Cardiac muscle cell (in vitro differentiated cells and primary cell): ENCODE measurements at regions not wholly inside any gene's neighbourhood (a gene's known extent, or its start where the extent isn't known, plus 50 kb on each side); places are given as distances from the start of the nearest gene placed in this dataset.
"Not testable (repeated sequence)": the region's sequence is repeated elsewhere in the genome, so short reads cannot be mapped to it uniquely, and the experiment has no call there.

Source experiments
- DNase-seq, 2 donors: peaks; one replicate each; pipeline versions ENCODE4 v3.0.0 to v3.0.0-alpha.2; 2010 to 2017; ENCODE audit warnings: low read depth in 1 of 2, low spot score in 1 of 2
- H3K27ac ChIP-seq: fragments of 200-600 bp; sonication (generic); 2 replicates; pipeline ENCODE4 v1.5.1; 2016
- H3K27me3 ChIP-seq: fragments of 200-600 bp; sonication (generic); 2 replicates; pipeline ENCODE4 v1.6.0; 2016; ENCODE audit warnings: control low read depth
- H3K36me3 ChIP-seq: fragments of 200-600 bp; sonication (generic); 2 replicates; pipeline ENCODE4 v1.5.1; 2016; ENCODE audit warnings: control low read depth
- H3K4me1 ChIP-seq: fragments of 200-600 bp; sonication (generic); 2 replicates; pipeline ENCODE4 v1.8.1; 2017; ENCODE audit warnings: low read depth, mild to moderate bottlenecking, mixed run types
- H3K4me3 ChIP-seq: fragments of 200-600 bp; sonication (generic); 2 replicates; pipeline ENCODE4 v1.5.1; 2016; ENCODE audit warnings: mild to moderate bottlenecking
- H3K9me3 ChIP-seq: fragments of 200-600 bp; sonication (generic); 2 replicates; pipeline ENCODE4 v1.5.1; 2017; ENCODE audit warnings: low read depth, mild to moderate bottlenecking, control low read depth
- TF ChIP-seq, protein P1 (sequence below): IDR thresholded peaks from 2 replicates; pipeline ENCODE4 v1.5.1; 2012; ENCODE audit warnings: low read depth, mild to moderate bottlenecking, low read length

- H3K27me3 ChIP-seq = peaks cover 14% of the 10 kb centered on the region
- TF ChIP-seq, protein P1, sequence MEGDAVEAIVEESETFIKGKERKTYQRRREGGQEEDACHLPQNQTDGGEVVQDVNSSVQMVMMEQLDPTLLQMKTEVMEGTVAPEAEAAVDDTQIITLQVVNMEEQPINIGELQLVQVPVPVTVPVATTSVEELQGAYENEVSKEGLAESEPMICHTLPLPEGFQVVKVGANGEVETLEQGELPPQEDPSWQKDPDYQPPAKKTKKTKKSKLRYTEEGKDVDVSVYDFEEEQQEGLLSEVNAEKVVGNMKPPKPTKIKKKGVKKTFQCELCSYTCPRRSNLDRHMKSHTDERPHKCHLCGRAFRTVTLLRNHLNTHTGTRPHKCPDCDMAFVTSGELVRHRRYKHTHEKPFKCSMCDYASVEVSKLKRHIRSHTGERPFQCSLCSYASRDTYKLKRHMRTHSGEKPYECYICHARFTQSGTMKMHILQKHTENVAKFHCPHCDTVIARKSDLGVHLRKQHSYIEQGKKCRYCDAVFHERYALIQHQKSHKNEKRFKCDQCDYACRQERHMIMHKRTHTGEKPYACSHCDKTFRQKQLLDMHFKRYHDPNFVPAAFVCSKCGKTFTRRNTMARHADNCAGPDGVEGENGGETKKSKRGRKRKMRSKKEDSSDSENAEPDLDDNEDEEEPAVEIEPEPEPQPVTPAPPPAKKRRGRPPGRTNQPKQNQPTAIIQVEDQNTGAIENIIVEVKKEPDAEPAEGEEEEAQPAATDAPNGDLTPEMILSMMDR = no peak
Observed at GRCh38 chr1:58231204-58231603, 315.3 kb downstream of the OMA1 start.

DNA sequence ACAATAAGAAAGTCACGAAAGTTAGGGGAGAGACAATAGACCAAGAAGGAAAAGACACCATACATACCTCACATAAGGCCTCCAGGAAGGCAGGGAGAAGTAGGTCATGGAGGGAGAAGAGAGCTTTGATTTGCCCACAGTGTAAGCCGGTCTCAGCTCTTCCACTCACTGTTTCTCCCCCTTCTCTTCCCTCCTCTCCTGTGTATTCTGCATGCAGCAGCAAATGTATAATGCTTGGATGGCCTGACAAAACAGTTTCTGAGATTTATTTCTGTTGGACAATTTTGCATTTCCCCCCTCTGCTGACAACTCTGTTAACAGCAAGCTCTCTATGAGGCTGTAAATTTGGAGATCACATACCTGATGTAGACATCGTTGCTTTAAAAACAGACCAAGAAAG, 318.9 kb downstream of the OMA1 start:
- Histone ChIP-seq H3K4me3 (no peak overlapping the region), H3K4me1 (no peaks in the 10 kb centered on the region), H3K9me3 (no peaks in the 10 kb centered on the region), H3K27ac (no peak overlapping the region), H3K27me3 (peaks cover 9% of the 10 kb centered on the region), H3K36me3 (no peaks in the 10 kb centered on the region)
- TF ChIP-seq, protein P1 = no peak
- no peak for DNase-seq

More at GRCh38 chr1:58231204-58231603, 315.3 kb downstream of the OMA1 start:
- DNase-seq = no peak
- H3K27ac ChIP-seq = no peak overlapping the region
- H3K4me1 ChIP-seq = no peaks in the 10 kb centered on the region
- H3K36me3 ChIP-seq = no peaks in the 10 kb centered on the region
- no peaks in the 10 kb centered on the region for H3K9me3 ChIP-seq
- H3K4me3 ChIP-seq = no peak overlapping the region

DNA sequence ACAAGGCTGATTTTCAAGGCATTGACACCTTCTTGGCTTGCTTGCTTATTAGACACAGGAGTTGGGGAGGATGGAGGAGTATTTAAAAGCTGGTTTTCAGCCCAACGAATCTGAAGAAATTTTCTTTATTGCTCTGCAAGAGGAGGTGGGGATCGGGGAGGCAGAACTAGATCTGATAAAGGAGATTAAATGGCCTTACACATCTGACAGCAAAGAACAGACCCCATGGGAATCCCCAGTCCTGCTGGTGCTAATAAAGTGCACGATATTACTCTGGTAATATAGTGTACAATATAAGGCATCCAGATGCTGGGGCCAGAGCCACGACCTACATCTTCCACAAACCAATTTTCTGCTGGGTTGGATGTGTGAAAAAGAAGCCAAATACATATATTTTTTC, 323.0 kb downstream of the OMA1 start:
- Histone ChIP-seq H3K9me3 (no peaks in the 10 kb centered on the region), H3K27ac (no peak overlapping the region), H3K36me3 (no peaks in the 10 kb centered on the region), H3K27me3 (peaks cover 14% of the 10 kb centered on the region), H3K4me3 (no peak overlapping the region), H3K4me1 (no peaks in the 10 kb centered on the region)
- no peak for DNase-seq
- TF ChIP-seq, protein P1 = no peak

DNA sequence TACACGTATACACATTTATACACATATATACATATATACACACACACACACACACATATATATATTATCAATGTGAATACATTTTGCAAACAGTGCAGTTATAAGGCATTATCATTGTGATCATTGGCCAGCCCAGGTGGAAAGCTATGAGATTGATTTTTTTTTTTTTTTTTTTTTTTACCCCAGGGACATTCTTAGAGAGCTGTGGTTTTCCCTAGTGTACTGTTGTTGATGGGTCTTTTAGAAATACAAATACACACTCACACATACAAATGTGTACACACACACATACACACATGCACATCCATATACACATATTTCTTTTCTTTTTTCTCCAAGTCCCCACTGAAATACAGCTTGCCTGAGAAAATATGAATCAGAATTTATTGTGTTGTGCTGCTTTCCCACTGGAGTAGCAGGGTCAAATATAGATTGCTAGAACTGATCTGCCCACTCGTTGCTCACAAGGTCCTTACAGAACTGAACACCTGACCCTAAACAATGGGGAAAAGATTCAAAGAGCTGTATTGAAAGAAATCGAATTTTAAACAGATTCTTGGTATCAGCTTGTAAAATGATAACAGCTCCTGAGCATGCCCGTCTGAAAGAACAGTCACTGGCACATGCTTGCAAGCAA, 325.6 kb downstream of the OMA1 start:
- peaks cover 8% of the 10 kb centered on the region for H3K27me3 ChIP-seq
- no peaks in the 10 kb centered on the region for H3K4me1 ChIP-seq
- no peaks in the 10 kb centered on the region for H3K36me3 ChIP-seq
- H3K27ac ChIP-seq = no peak overlapping the region
- TF ChIP-seq, protein P1 = no peak
- no peak for DNase-seq
- H3K4me3 ChIP-seq = no peak overlapping the region
- H3K9me3 ChIP-seq = no peaks in the 10 kb centered on the region

- DNase-seq, H3K36me3 ChIP-seq, H3K4me3 ChIP-seq, H3K27ac ChIP-seq, H3K9me3 ChIP-seq, H3K4me1 ChIP-seq, H3K27me3 ChIP-seq: not testable (repeated sequence)
Observed at GRCh38 chr1:58216169-58216568, 330.4 kb downstream of the OMA1 start.

DNA sequence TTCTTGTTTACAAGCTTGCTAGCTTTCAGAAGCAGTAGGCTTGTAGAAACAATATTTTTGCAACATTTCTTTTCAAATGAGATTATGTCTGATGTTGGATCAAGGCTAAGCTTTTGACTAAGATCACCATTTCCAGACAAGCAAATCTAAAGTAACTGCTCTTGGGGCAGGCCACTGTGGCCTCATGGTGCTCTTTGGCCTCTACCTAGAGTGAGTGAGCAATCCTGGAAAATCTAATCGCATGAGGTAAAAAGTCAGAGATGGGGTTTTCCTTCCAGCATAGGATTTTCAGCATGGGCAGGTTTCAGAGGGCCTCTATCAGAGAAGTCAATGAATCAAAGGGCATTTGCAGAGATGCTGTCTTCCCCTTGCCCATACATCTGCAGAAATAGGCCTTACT, 331.9 kb downstream of the OMA1 start:
- H3K9me3 ChIP-seq = no peaks in the 10 kb centered on the region
- H3K4me1 ChIP-seq = no peaks in the 10 kb centered on the region
- TF ChIP-seq, protein P1 = no peak
- H3K27ac ChIP-seq = no peak overlapping the region
- no peaks in the 10 kb centered on the region for H3K36me3 ChIP-seq
- DNase-seq = no peak
- H3K27me3 ChIP-seq = peaks cover 8% of the 10 kb centered on the region
- no peak overlapping the region for H3K4me3 ChIP-seq
